PC-9 (cell line): ENCODE measurements at regions not wholly inside any gene's neighbourhood (a gene's known extent, or its start where the extent isn't known, plus 50 kb on each side); places are given as distances from the start of the nearest gene placed in this dataset.

Source experiments
- CTCF ChIP-seq: fragments of 200-600 bp; sonication (generic); conservative IDR thresholded peaks from 2 replicates; pipeline ENCODE4 v1.6.1; 2017; ENCODE audit warnings: mixed run types, antibody characterized with exemption, mild to moderate bottlenecking, moderate library complexity
- EZH2 ChIP-seq: fragments of 200-600 bp; sonication (generic); IDR thresholded peaks from 2 replicates; pipeline ENCODE4 v1.8.0; 2017; ENCODE audit warnings: antibody characterized with exemption, low read depth

GRCh38 chr13:72648513-72649065 is 78.8 kb downstream of the MZT1 start:
- TF ChIP-seq CTCF (no peak), EZH2 (no peak)
